LNCaP clone FGC (cell line): ENCODE measurements at regions not wholly inside any gene's neighbourhood (a gene's known extent, or its start where the extent isn't known, plus 50 kb on each side); places are given as distances from the start of the nearest gene placed in this dataset.

Experiments used
- DNase-seq: peaks from one replicate; pipeline ENCODE4 v3.0.0-alpha.2; 2011; ENCODE audit warnings: low read depth
- H3K4me3 ChIP-seq: 2 replicates; pipeline ENCODE4 v1.5.1; 2011; ENCODE audit warnings: mild to moderate bottlenecking, low read depth, low read length, control low read depth
- TF ChIP-seq, protein P1 (sequence below): IDR thresholded peaks from 2 replicates; pipeline ENCODE4 v1.5.1; 2012; ENCODE audit warnings: mild to moderate bottlenecking; ENCODE audit not compliant: control insufficient read depth, insufficient read depth; ENCODE audit errors: extremely low read depth

DNA sequence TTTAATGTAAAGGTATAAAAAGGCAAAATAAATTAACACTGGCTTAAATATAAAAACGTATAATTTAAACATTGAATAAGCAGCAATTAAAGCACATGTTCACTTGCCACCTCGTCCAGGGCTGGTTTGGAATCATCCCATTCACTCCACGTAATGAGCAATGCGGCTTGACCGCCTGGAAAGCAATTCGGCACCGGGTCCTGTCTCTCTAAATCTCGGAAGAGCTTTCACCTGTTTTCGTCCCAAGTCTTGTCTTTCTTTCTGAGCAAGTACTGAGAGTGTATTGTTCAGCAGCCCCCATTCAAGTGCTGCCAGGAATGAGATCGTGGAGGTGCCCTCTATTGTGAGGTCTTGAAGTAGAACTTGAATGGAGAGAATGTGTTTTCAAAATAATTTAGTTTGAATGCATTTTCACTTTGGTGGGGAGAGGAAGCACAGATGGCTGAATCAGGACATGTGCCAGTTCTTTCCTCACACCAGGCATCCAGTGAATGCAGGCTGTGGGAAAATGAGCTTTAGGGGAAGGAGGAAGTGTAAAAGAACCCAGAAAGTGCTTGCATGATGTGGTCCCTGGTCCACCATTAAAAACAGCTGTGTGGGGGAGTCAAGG, 515.2 kb downstream of the REEP3 start:
- TF ChIP-seq, protein P1, sequence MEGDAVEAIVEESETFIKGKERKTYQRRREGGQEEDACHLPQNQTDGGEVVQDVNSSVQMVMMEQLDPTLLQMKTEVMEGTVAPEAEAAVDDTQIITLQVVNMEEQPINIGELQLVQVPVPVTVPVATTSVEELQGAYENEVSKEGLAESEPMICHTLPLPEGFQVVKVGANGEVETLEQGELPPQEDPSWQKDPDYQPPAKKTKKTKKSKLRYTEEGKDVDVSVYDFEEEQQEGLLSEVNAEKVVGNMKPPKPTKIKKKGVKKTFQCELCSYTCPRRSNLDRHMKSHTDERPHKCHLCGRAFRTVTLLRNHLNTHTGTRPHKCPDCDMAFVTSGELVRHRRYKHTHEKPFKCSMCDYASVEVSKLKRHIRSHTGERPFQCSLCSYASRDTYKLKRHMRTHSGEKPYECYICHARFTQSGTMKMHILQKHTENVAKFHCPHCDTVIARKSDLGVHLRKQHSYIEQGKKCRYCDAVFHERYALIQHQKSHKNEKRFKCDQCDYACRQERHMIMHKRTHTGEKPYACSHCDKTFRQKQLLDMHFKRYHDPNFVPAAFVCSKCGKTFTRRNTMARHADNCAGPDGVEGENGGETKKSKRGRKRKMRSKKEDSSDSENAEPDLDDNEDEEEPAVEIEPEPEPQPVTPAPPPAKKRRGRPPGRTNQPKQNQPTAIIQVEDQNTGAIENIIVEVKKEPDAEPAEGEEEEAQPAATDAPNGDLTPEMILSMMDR = no peak
- no peak for DNase-seq
- no peak overlapping the region for H3K4me3 ChIP-seq

DNA sequence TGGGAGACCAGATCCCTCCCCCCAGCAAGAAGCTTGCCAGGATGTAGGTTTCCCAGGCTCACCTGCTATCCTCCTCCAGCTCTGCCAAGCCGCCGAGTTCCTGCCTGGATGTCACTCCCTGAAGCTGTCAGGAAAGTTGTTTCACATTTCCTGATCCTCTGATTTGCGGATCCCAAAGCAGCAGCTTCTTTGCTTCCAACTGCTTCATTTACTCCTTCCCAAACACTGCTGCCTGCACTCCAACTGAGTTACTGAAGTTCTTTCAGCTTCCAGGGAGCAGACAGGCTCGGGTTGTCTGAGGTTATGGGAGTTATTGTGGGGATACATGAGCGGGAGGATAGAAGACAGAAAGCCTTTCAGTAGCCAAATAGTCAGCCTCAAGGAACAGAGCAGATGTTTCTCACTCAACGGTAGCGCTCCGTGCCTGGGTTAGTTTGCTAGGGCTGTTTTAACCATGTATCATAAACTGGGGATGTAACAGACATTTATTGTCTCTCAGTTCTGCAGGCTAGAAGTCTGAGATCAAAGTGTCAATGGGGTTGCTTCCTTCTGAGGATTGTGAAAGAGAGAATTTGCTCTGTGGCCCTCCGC, 516.0 kb downstream of the REEP3 start:
- H3K4me3 ChIP-seq = no peak overlapping the region
- DNase-seq = no peak
- TF ChIP-seq, protein P1 = no peak

DNA sequence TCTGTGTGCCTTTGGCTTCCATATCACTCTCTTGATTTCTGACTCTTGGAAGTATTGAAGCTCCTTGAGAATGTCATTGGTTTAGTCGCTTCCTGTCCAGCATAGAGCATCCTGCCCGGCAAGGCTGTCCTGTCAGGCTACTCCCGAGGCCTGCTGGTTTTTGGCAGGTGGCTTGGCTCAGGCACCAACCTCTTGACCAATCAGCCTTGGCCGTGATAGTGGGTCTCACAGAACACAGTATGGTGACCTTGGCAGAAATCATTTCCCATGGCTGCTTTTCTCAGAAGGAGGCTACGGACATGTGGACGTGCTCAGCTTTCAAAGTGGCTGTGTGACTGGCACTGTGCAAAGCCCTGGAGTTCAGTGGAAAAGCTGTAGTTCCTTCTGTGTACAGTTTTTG, 516.9 kb downstream of the REEP3 start:
- TF ChIP-seq, protein P1 = no peak
- no peak overlapping the region for H3K4me3 ChIP-seq
- DNase-seq = no peak

DNA sequence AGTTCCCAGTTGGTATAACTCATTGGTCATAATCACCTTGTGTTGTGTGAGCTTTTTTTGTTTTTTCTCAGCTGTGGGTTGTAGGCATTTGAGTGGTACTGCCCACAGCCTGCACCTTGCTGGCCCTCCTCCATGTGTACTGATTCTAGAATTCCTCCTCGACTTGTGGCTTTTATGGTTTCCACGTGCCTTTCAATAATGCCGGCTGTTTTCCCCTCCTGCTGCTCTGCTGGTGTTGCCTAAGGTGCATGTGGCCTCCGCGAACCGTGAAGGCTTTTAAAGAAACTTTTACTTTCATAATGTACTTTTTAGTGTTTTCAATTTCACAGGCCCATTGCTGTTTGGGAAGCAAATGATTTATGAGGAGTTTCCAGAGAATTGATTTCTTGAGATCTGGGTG, 518.0 kb downstream of the REEP3 start:
- TF ChIP-seq, protein P1 = no peak
- no peak overlapping the region for H3K4me3 ChIP-seq
- DNase-seq = no peak

DNA sequence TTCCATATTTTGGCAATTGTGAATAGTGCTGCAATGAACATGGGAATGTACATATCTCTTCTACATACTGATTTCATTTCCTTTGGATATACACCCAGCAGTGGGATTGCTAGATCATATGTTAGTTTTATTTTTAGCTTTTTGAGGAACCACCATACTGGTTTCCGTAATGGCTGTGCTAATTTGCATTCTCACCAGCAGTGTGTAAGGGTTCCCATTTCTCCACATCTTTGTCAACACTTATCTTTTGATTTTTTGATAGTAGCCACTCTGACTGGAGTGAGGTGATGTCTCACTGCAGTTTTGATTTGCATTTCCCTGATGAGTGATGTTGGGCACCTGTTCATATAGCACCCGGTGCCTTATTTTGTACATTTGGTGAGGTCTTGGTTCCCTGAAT, 519.6 kb downstream of the REEP3 start:
- DNase-seq = no peak
- H3K4me3 ChIP-seq = no peak overlapping the region
- TF ChIP-seq, protein P1 = no peak

DNA sequence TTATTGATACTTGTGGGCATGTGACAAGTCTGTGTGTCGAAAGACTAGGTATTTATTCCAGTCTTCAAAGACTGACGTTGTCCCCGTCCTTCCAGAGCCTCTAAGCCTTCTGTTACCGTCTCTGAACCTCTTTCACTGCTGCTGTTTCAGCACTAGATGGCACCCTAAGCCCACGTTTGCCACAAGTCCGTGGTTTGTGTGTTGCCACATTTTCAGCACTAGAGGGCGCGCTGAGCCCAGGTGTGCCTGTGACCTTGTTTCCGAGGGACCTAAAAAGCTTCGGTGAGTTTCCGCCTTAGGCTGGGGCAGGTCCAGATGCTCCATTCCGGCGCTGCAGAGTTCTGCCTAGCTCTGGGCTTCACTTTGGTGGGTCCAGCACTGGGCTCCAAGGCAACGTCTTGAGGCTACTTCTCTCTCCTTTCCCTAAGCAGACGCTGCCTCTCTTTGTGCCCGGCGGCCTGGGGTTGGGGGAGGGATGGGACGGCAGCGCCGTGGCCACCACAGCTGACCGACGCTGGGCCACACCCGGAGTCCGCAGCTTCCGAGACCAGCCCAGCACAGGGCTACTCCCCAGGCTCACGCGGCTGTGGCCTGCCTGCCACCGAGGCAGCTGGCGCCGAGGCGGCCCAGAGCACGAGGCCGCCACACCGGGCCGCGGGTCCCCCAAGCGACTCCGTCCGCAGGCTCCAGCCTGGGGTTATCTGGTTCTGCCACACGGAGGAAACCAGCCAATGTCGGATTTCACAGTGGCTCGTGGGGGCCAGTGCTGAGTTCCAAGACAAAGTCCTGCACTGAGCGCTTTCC, 520.2 kb downstream of the REEP3 start:
- DNase-seq = peak; percentile 59
- peak overlapping the region; percentile 36 for H3K4me3 ChIP-seq
- TF ChIP-seq, protein P1 = peak; percentile 100
